ENCODE measurements at regions not wholly inside any gene's neighbourhood (a gene's known extent, or its start where the extent isn't known, plus 50 kb on each side); places are given as distances from the start of the nearest gene placed in this dataset.

DNA sequence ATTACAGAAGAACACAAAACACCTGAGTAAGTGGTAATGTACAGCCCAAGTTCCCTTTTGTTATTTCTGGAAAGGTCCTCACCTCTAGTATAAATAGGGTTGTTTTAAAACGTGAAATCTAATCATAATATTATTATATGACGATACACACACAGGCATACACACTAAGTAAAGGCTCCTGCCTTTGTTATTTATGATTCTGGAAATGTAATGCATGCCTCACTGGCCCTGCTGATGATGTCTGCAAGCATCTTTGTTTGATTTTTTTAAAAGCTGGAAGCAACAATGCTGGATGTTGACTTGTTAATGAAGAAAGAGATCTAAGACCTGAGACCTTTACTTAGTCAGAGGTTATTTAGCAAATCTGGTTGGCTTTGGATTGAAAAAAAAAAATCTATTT lies 307.4 kb upstream of the SORCS1 start:
- Histone ChIP-seq H3K4me3 (ENCODE audit: low read length) (no peak overlapping the region), H3K27me3 (ENCODE audit: control insufficient read depth, insufficient read depth, low read length) (no peaks in the 10 kb centered on the region), H3K4me1 (ENCODE audit: control insufficient read depth, insufficient read depth, low read length) (no peaks in the 10 kb centered on the region), H3K36me3 (ENCODE audit: control insufficient read depth, insufficient read depth, low read length) (no peaks in the 10 kb centered on the region), H3K27ac (ENCODE audit: low read length) (no peak overlapping the region), H3K9me3 (ENCODE audit: control insufficient read depth, insufficient read depth, low read length) (no peaks in the 10 kb centered on the region)
- WGBS (ENCODE audit: insufficient coverage, insufficient read length): no CpG with 5 or more reads among the region's 2 CpGs
- no peak for DNase-seq (ENCODE audit: low read depth, low spot score)

DNA sequence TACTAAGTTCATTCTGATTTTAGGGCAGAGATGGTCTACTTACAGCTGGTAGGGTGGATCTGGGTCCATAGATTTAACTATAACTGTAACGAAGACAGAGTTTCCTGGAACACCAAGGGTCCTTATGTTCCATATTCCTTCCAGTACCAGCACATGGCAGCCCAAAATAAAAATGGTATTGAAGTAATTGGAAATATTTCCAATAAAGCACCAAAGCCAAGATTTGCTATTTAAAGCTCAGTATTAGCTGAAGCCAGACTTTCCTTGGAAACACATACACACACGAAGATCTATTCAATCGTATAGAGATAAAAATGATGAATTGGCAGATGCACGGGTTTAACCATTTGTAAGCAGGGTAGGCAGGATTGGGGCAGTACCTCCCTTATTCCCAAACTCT lies 289.1 kb upstream of the SORCS1 start:
- Histone ChIP-seq H3K27me3 (ENCODE audit: control insufficient read depth, insufficient read depth, low read length) (no peaks in the 10 kb centered on the region), H3K4me1 (ENCODE audit: control insufficient read depth, insufficient read depth, low read length) (no peaks in the 10 kb centered on the region), H3K27ac (ENCODE audit: low read length) (no peak overlapping the region), H3K4me3 (ENCODE audit: low read length) (no peak overlapping the region), H3K36me3 (ENCODE audit: control insufficient read depth, insufficient read depth, low read length) (no peaks in the 10 kb centered on the region), H3K9me3 (ENCODE audit: control insufficient read depth, insufficient read depth, low read length) (no peaks in the 10 kb centered on the region)
- DNase-seq (ENCODE audit: low read depth, low spot score): no peak
- no CpG with 5 or more reads among the region's 4 CpGs for WGBS (ENCODE audit: insufficient coverage, insufficient read length)

DNA sequence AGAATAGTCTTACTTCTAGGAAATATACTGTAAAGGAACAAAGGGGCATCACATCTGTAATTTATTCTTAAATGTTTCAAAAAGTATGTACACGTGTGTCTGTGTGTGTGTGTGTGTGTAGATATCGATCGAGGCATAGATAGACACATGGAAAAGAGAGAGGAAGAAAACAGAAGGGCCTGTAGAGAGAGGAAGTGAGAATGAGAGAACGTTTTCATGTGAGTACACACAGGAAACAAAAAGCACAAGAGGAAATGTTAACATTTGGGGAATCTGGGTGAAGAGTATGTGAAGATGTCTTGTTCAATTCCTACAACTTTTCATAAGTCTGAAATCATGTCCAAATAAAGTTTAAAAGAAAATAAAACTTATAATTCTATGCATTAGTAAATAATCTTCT lies 286.5 kb upstream of the SORCS1 start:
- Histone ChIP-seq H3K4me3 (ENCODE audit: low read length) (no peak overlapping the region), H3K36me3 (ENCODE audit: control insufficient read depth, insufficient read depth, low read length) (no peaks in the 10 kb centered on the region), H3K27me3 (ENCODE audit: control insufficient read depth, insufficient read depth, low read length) (no peaks in the 10 kb centered on the region), H3K9me3 (ENCODE audit: control insufficient read depth, insufficient read depth, low read length) (no peaks in the 10 kb centered on the region), H3K27ac (ENCODE audit: low read length) (no peak overlapping the region), H3K4me1 (ENCODE audit: control insufficient read depth, insufficient read depth, low read length) (no peaks in the 10 kb centered on the region)
- WGBS (ENCODE audit: insufficient coverage, insufficient read length): no CpG with 5 or more reads among the region's 4 CpGs
- no peak for DNase-seq (ENCODE audit: low read depth, low spot score)

DNA sequence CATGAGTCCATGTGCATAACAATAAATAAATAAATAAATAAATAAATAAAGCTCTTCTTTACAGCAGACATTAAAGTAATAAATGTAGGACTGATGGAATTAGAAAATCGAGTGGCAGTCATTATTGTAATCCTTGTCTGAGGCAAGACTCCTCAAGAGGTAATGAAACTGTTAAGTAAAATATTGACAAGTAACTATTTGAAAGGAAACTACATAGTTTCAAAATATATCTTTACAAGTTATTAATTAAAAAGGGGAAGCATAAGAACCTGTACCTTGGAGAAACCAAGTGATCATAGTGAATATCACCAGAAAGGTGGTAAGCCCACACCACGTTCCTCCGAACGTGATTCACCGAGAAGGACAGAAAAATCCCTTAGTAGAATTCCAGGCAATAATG lies 285.6 kb upstream of the SORCS1 start:
- Histone ChIP-seq H3K27me3 (ENCODE audit: control insufficient read depth, insufficient read depth, low read length) (no peaks in the 10 kb centered on the region), H3K4me3 (ENCODE audit: low read length) (no peak overlapping the region), H3K36me3 (ENCODE audit: control insufficient read depth, insufficient read depth, low read length) (no peaks in the 10 kb centered on the region), H3K9me3 (ENCODE audit: control insufficient read depth, insufficient read depth, low read length) (no peaks in the 10 kb centered on the region), H3K4me1 (ENCODE audit: control insufficient read depth, insufficient read depth, low read length) (no peaks in the 10 kb centered on the region), H3K27ac (ENCODE audit: low read length) (no peak overlapping the region)
- WGBS (ENCODE audit: insufficient coverage, insufficient read length): no CpG with 5 or more reads among the region's 5 CpGs
- no peak for DNase-seq (ENCODE audit: low read depth, low spot score)

DNA sequence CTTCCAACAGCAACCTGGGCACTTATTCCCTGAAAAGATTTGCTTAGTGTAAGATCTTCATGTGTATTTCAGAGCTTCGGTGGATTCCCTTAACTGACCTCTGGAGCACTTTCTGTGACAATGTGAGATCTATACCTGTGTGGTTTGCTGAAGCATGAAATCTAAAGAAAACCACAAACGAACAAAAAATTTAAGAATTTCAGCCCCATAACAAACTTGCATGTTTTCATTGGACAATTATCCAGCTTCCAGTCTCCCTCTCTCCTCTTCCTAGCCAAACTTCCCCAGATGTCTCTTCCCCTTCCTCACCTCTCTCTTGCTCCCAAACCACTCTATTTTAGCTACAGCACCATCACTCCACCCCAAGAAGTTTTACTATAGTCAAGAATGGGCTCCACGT lies 279.9 kb upstream of the SORCS1 start:
- Histone ChIP-seq H3K4me3 (ENCODE audit: low read length) (no peak overlapping the region), H3K4me1 (ENCODE audit: control insufficient read depth, insufficient read depth, low read length) (no peaks in the 10 kb centered on the region), H3K9me3 (ENCODE audit: control insufficient read depth, insufficient read depth, low read length) (no peaks in the 10 kb centered on the region), H3K27ac (ENCODE audit: low read length) (no peak overlapping the region), H3K36me3 (ENCODE audit: control insufficient read depth, insufficient read depth, low read length) (no peaks in the 10 kb centered on the region), H3K27me3 (ENCODE audit: control insufficient read depth, insufficient read depth, low read length) (no peaks in the 10 kb centered on the region)
- WGBS (ENCODE audit: insufficient coverage, insufficient read length): no CpG with 5 or more reads among the region's 3 CpGs
- DNase-seq (ENCODE audit: low read depth, low spot score): no peak

DNA sequence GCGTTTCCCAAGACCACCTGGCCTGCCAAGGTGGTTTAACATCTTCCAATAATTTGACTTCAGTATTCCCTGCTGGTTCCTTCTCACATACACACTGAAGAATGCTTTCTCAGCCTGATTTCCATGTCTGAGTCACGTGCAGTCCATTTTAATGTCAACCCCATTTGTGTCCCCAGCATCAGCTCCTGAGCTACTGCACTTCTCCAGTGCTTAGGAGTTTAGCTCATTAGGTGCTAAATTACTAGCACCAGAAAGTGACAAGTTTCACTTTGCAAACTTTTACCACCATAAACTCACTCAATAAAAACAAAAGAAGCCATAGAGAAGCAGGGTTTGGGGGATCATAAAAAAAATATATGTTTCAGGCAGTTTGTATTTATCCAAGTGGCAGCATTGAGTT lies 279.3 kb upstream of the SORCS1 start:
- no CpG with 5 or more reads among the region's 2 CpGs for WGBS (ENCODE audit: insufficient coverage, insufficient read length)
- Histone ChIP-seq H3K9me3 (ENCODE audit: control insufficient read depth, insufficient read depth, low read length) (no peaks in the 10 kb centered on the region), H3K27ac (ENCODE audit: low read length) (no peak overlapping the region), H3K27me3 (ENCODE audit: control insufficient read depth, insufficient read depth, low read length) (no peaks in the 10 kb centered on the region), H3K4me1 (ENCODE audit: control insufficient read depth, insufficient read depth, low read length) (no peaks in the 10 kb centered on the region), H3K4me3 (ENCODE audit: low read length) (no peak overlapping the region), H3K36me3 (ENCODE audit: control insufficient read depth, insufficient read depth, low read length) (no peaks in the 10 kb centered on the region)
- no peak for DNase-seq (ENCODE audit: low read depth, low spot score)

DNA sequence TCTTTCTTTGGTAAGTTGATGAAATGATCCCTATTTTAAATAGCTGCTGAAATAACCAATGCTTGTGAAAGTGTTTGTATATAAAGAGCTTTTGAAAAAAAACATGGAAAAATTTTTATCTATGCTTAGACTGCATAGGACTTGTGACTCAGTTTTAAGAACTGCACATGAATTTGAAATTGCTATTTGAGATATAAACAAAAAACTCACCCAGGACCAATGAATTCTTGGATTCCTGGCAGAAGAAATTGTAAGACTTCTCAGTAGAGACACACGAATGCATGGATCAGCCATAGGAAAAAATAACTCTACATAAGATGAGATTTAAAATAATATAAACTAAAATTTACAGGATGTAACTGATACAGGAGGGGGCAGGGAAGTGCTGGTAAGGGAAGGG lies 278.8 kb upstream of the SORCS1 start:
- H3K4me3 ChIP-seq (ENCODE audit: low read length): no peak overlapping the region
- WGBS (ENCODE audit: insufficient coverage, insufficient read length): no CpG with 5 or more reads among the region's 1 CpG
- H3K36me3 ChIP-seq (ENCODE audit: control insufficient read depth, insufficient read depth, low read length): no peaks in the 10 kb centered on the region
- H3K9me3 ChIP-seq (ENCODE audit: control insufficient read depth, insufficient read depth, low read length): no peaks in the 10 kb centered on the region
- H3K27me3 ChIP-seq (ENCODE audit: control insufficient read depth, insufficient read depth, low read length): no peaks in the 10 kb centered on the region
- no peaks in the 10 kb centered on the region for H3K4me1 ChIP-seq (ENCODE audit: control insufficient read depth, insufficient read depth, low read length)
- no peak for DNase-seq (ENCODE audit: low read depth, low spot score)
- H3K27ac ChIP-seq (ENCODE audit: low read length): no peak overlapping the region

DNA sequence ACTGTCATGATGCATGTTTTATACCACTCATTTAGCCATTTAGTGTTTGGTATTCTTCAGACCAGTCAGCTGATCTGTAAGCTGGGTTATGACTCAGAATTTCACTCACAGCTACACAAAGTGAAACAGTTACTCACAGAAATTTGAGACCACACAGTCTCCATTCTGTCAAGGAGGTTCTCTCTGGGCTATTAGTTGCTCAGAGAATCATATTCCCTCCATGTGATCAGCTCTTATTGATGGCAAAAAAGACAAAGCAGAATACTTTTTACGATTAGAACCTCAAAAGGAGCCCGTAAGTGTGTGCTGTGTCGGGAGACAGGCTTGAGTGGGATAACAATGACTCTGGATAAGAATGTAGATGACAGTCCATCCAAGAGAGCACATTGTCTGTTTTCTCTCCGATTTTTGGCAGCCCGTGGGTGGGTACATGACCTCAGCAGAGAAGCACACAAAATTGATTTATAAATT lies 277.6 kb upstream of the SORCS1 start:
- Histone ChIP-seq H3K27me3 (ENCODE audit: control insufficient read depth, insufficient read depth, low read length) (no peaks in the 10 kb centered on the region), H3K27ac (ENCODE audit: low read length) (no peak overlapping the region), H3K4me1 (ENCODE audit: control insufficient read depth, insufficient read depth, low read length) (no peaks in the 10 kb centered on the region), H3K9me3 (ENCODE audit: control insufficient read depth, insufficient read depth, low read length) (no peaks in the 10 kb centered on the region), H3K4me3 (ENCODE audit: low read length) (no peak overlapping the region), H3K36me3 (ENCODE audit: control insufficient read depth, insufficient read depth, low read length) (no peaks in the 10 kb centered on the region)
- DNase-seq (ENCODE audit: low read depth, low spot score): no peak
- no CpG with 5 or more reads among the region's 5 CpGs for WGBS (ENCODE audit: insufficient coverage, insufficient read length)

DNA sequence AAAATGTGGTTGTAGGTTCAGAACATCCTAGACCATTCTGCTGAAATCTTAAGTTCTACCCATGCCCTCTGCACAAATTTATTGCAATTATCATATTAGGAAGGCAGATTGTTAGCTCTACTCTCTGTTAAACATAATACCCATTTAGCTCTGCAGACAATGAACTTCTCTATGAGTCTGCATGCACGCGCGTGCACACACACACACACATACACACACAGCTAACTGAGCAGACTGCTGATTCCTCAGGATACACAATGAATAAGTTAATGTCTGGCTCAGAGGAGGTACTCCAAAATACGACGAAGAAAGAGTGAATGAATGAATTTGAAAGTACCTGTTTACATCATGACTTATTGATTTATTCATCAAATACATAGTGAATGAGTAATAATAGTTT lies 276.2 kb upstream of the SORCS1 start:
- Histone ChIP-seq H3K9me3 (ENCODE audit: control insufficient read depth, insufficient read depth, low read length) (no peaks in the 10 kb centered on the region), H3K4me1 (ENCODE audit: control insufficient read depth, insufficient read depth, low read length) (no peaks in the 10 kb centered on the region), H3K36me3 (ENCODE audit: control insufficient read depth, insufficient read depth, low read length) (no peaks in the 10 kb centered on the region), H3K27me3 (ENCODE audit: control insufficient read depth, insufficient read depth, low read length) (no peaks in the 10 kb centered on the region), H3K4me3 (ENCODE audit: low read length) (no peak overlapping the region), H3K27ac (ENCODE audit: low read length) (no peak overlapping the region)
- WGBS (ENCODE audit: insufficient coverage, insufficient read length): no CpG with 5 or more reads among the region's 5 CpGs
- DNase-seq (ENCODE audit: low read depth, low spot score): no peak

DNA sequence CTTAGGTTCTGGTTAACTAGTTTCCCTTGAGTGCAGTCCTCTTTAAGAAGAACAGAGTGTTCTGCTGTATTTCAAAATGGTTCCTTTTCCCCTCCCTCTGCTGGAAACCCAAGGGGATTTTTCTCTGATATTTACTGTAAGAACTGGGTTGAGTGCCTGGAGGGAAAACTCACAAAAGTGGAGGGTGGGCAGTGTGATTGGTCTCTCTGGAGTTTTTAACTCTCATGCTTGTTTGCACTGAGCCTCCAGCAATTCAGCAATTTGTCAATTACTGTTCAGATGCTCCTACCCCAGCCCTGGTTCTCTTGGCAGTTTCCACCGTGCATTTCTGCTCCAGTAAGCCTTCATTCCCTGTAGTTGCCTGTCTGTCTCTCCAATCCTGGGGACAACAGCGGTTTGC lies 273.4 kb upstream of the SORCS1 start:
- Histone ChIP-seq H3K27me3 (ENCODE audit: control insufficient read depth, insufficient read depth, low read length) (no peaks in the 10 kb centered on the region), H3K4me3 (ENCODE audit: low read length) (no peak overlapping the region), H3K9me3 (ENCODE audit: control insufficient read depth, insufficient read depth, low read length) (no peaks in the 10 kb centered on the region), H3K36me3 (ENCODE audit: control insufficient read depth, insufficient read depth, low read length) (no peaks in the 10 kb centered on the region), H3K4me1 (ENCODE audit: control insufficient read depth, insufficient read depth, low read length) (no peaks in the 10 kb centered on the region), H3K27ac (ENCODE audit: low read length) (no peak overlapping the region)
- DNase-seq (ENCODE audit: low read depth, low spot score): no peak
- WGBS (ENCODE audit: insufficient coverage, insufficient read length): no CpG with 5 or more reads among the region's 2 CpGs

DNA sequence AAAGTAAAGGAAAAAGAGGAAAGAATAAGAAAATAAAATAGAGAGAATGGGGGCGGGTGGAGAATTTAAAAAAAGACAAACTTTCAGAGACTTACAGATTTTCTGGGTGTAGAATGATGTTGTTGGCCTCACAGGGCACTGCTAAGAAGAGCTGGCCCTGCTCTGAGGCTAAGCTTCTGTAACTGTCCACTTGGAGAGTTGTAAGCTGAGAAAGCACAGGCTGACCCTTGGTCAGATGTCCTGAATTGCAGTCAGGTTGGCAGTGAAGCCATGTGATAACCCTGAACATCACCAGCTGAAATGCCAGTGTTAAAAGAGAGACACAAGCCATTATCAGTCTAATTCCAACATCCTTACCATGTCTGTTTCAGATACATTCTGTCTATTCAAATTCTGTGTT lies 272.1 kb upstream of the SORCS1 start:
- no peaks in the 10 kb centered on the region for H3K27me3 ChIP-seq (ENCODE audit: control insufficient read depth, insufficient read depth, low read length)
- H3K4me3 ChIP-seq (ENCODE audit: low read length): no peak overlapping the region
- WGBS (ENCODE audit: insufficient coverage, insufficient read length): 100% methylated on average over 1 of the region's 1 CpG
- DNase-seq (ENCODE audit: low read depth, low spot score): no peak
- no peaks in the 10 kb centered on the region for H3K9me3 ChIP-seq (ENCODE audit: control insufficient read depth, insufficient read depth, low read length)
- H3K4me1 ChIP-seq (ENCODE audit: control insufficient read depth, insufficient read depth, low read length): no peaks in the 10 kb centered on the region
- H3K27ac ChIP-seq (ENCODE audit: low read length): no peak overlapping the region
- H3K36me3 ChIP-seq (ENCODE audit: control insufficient read depth, insufficient read depth, low read length): no peaks in the 10 kb centered on the region
